K562 (cell line): ENCODE measurements at regions not wholly inside any gene's neighbourhood (a gene's known extent, or its start where the extent isn't known, plus 50 kb on each side); places are given as distances from the start of the nearest gene placed in this dataset.

Source experiments
- ESRRA ChIP-seq: fragments of 450-650 bp; IDR thresholded peaks from 2 replicates; pipeline ENCODE4 v1.6.1; 2014; ENCODE audit warnings: low read depth, mild to moderate bottlenecking, moderate library complexity, borderline replicate concordance
- FOXJ3 ChIP-seq: sonication (generic); formaldehyde crosslinking; IDR thresholded peaks from 2 replicates; pipeline ENCODE4 v1.4.0; 2020; ENCODE audit warnings: mild to moderate bottlenecking, missing genetic modification reagents
- FOXP1 ChIP-seq: sonication (generic); formaldehyde crosslinking; IDR thresholded peaks from 2 replicates; pipeline ENCODE4 v1.8.0; 2022; ENCODE audit warnings: mild to moderate bottlenecking, missing genetic modification reagents
- HNRNPK ChIP-seq: fragments of 200-400 bp; formaldehyde crosslinking; IDR thresholded peaks from one replicate; pipeline ENCODE4 v1.6.1; 2018; ENCODE audit warnings: mild to moderate bottlenecking, low read depth, low read length; ENCODE audit not compliant: poor library complexity, severe bottlenecking
- MAFF ChIP-seq: IDR thresholded peaks from 2 replicates; pipeline ENCODE4 v1.6.1; 2012; ENCODE audit warnings: low read length, improper control_type of control experiment
- NFE2 ChIP-seq: IDR thresholded peaks from 2 replicates; pipeline ENCODE4 v1.6.1; 2014; ENCODE audit warnings: antibody characterized with exemption, low read depth
- PML ChIP-seq: IDR thresholded peaks from 2 replicates; pipeline ENCODE4 v1.6.1; 2012; ENCODE audit warnings: low read length, inconsistent platforms
- POLR2AphosphoS2 ChIP-seq: IDR thresholded peaks from 2 replicates; pipeline ENCODE4 v1.6.1; 2012; ENCODE audit warnings: low read length, improper control_type of control experiment

DNA sequence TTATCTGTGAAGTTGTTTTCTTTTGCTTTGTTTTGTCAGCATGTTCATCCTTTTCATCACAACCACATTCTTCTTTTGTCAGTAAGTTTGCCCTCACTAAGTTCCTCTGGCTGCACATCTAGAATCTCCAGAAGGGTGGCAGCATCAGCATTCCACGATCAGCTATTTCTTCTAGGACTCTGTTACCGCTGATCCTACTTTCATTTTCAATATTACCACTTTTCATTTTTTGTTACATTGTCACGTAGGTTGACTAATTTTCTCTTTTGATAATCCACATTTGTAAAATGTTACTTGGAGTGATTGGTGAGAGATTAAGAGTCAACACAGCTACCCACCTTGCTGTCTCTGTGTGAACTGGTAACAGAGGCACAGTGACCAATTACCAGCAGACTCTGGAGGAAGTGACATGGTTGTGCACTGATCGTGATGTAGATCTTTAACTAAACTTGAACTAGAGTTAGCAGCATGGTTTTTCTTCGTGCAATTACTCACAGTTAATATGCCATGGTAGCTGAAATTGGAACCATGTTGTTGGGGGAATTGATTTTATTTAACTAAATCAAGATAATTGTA is 307.9 kb upstream of the SLC35B3 start:
- no peak for TF ChIP-seq MAFF
- no peak for TF ChIP-seq FOXJ3 (CRISPR knock-in tag)
- TF ChIP-seq NFE2 = no peak
- TF ChIP-seq PML = no peak
- no peak for TF ChIP-seq ESRRA
- TF ChIP-seq POLR2AphosphoS2 = no peak
- TF ChIP-seq HNRNPK = no peak
- TF ChIP-seq FOXP1 (CRISPR knock-in tag) = no peak
